Hepatocyte (in vitro differentiated cells): ENCODE measurements at regions not wholly inside any gene's neighbourhood (a gene's known extent, or its start where the extent isn't known, plus 50 kb on each side); places are given as distances from the start of the nearest gene placed in this dataset.

Source experiments
- EZH2 ChIP-seq: fragments of 200-600 bp; sonication (generic); IDR thresholded peaks from 2 replicates; pipeline ENCODE4 v1.6.1; 2016; ENCODE audit warnings: antibody characterized with exemption, mild to moderate bottlenecking, borderline replicate concordance
- TF ChIP-seq, protein P1 (sequence below): fragments of 200-600 bp; sonication (generic); IDR thresholded peaks from 2 replicates; pipeline ENCODE4 v1.5.1; 2016; ENCODE audit warnings: antibody characterized with exemption, mild to moderate bottlenecking; ENCODE audit not compliant: poor library complexity

DNA sequence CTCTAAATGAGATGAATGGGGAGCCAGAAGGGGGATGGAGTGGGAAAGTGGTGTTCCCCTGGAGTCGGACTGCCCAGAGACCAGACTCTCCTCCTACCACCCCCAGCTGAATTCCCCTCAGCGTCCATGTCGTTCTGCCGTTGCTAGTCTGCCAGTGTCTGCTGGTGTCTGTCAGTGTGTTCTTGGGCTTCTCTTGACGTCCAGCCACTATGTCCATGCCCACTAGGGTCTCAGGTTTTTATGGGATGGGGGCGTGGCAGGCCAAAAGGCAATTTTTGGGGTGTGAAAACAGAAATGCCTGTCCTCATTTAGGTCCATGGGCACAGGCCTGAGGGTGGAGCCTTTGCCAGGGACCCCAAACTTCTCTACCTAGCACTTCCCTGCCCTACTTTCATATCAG is 589.6 kb downstream of the IGSF11 start:
- no peak for TF ChIP-seq EZH2
- TF ChIP-seq, protein P1, sequence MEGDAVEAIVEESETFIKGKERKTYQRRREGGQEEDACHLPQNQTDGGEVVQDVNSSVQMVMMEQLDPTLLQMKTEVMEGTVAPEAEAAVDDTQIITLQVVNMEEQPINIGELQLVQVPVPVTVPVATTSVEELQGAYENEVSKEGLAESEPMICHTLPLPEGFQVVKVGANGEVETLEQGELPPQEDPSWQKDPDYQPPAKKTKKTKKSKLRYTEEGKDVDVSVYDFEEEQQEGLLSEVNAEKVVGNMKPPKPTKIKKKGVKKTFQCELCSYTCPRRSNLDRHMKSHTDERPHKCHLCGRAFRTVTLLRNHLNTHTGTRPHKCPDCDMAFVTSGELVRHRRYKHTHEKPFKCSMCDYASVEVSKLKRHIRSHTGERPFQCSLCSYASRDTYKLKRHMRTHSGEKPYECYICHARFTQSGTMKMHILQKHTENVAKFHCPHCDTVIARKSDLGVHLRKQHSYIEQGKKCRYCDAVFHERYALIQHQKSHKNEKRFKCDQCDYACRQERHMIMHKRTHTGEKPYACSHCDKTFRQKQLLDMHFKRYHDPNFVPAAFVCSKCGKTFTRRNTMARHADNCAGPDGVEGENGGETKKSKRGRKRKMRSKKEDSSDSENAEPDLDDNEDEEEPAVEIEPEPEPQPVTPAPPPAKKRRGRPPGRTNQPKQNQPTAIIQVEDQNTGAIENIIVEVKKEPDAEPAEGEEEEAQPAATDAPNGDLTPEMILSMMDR: no peak
